Tibial nerve (tissue), 4 donors: ENCODE measurements at regions not wholly inside any gene's neighbourhood (a gene's known extent, or its start where the extent isn't known, plus 50 kb on each side); places are given as distances from the start of the nearest gene placed in this dataset.
A peak's percentile ranks its signal among the peaks of the same experiment; 100 is the strongest.

Source experiments
- DNase-seq, 2 donors: peaks; one replicate each; pipeline ENCODE4 v3.0.0-alpha.2; 2019; ENCODE audit warnings: low spot score in 2 of 2
- H3K27ac ChIP-seq, 4 donors: fragments of 200-600 bp; sonication (generic) in 3 of 4; one replicate each; pipeline ENCODE4 v1.5.1; 2017 to 2019; ENCODE audit warnings: mild to moderate bottlenecking in 1 of 4
- H3K27me3 ChIP-seq, 2 donors: fragments of 200-600 bp; sonication (generic) in 1 of 2; one replicate each; pipeline versions ENCODE4 v1.5.1 to v1.6.0; 2017 to 2019
- H3K36me3 ChIP-seq, 3 donors: fragments of 200-600 bp; sonication (generic); one replicate each; pipeline ENCODE4 v1.5.1; 2018 to 2019
- H3K4me1 ChIP-seq, 4 donors: fragments of 200-600 bp; sonication (generic) in 3 of 4; one replicate each; pipeline ENCODE4 v1.5.1; 2017 to 2019
- H3K4me3 ChIP-seq, 4 donors: fragments of 200-600 bp; sonication (generic) in 3 of 4; one replicate each; pipeline ENCODE4 v1.5.1; 2017 to 2019; ENCODE audit warnings: mild to moderate bottlenecking in 1 of 4, moderate library complexity in 1 of 4
- H3K9me3 ChIP-seq, 4 donors: fragments of 200-600 bp; sonication (generic) in 3 of 4; one replicate each; pipeline ENCODE4 v1.5.1; 2017 to 2019
- CTCF ChIP-seq, 5 experiments: fragments of 200-600 bp in 3 of 5; fragments of 450-650 bp in 2 of 5; sonication (generic) in 3 of 5; IDR thresholded peaks; one replicate each; pipeline ENCODE4 v1.5.1; 2016 to 2019; ENCODE audit warnings: antibody characterized with exemption in 5 of 5, mild to moderate bottlenecking in 3 of 5, moderate library complexity in 2 of 5
- EP300 ChIP-seq, 2 donors: sonication (generic); formaldehyde crosslinking; IDR thresholded peaks; one replicate each; pipeline ENCODE4 v1.6.1; 2017; ENCODE audit warnings: antibody characterized with exemption in 2 of 2, mild to moderate bottlenecking in 1 of 2
- POLR2A ChIP-seq, 2 donors: fragments of 450-650 bp; IDR thresholded peaks; one replicate each; pipeline ENCODE4 v1.6.1; 2017; ENCODE audit warnings: antibody characterized with exemption in 2 of 2, mild to moderate bottlenecking in 2 of 2, moderate library complexity in 2 of 2
- WGBS, 2 donors: methylation state at CpG; one replicate each; pipeline ENCODE4 v1.1.5; 2018; 5-methylcytosine and 5-hydroxymethylcytosine counted together

- TF ChIP-seq CTCF (IDR thresholded peaks at IDR 0.05) (no peak), POLR2A (IDR thresholded peaks at IDR 0.05) (no peak), EP300 (IDR thresholded peaks at IDR 0.05) (no peak)
- Histone ChIP-seq H3K4me1 (no peaks in the 10 kb centered on the region), H3K36me3 (no peaks in the 10 kb centered on the region), H3K27ac (no peak overlapping the region), H3K9me3 (no peaks in the 10 kb centered on the region), H3K27me3 (no peaks in the 10 kb centered on the region), H3K4me3 (no peak overlapping the region)
- 43 to 47% methylated on average over 4 of the region's 4 CpGs for WGBS, 2 donors
- DNase-seq: no peak
Measured at GRCh38 chr13:109568339-109568818, 218.0 kb downstream of the IRS2 start.

- peak in 1 of 5 experiments; percentile 9 for TF ChIP-seq CTCF (IDR thresholded peaks at IDR 0.05)
- TF ChIP-seq EP300 (IDR thresholded peaks at IDR 0.05): no peak
- TF ChIP-seq POLR2A (IDR thresholded peaks at IDR 0.05): no peak
- Histone ChIP-seq H3K27ac (no peak overlapping the region), H3K27me3 (no peaks in the 10 kb centered on the region), H3K9me3 (no peaks in the 10 kb centered on the region), H3K36me3 (no peaks in the 10 kb centered on the region), H3K4me3 (no peak overlapping the region), H3K4me1 (no peaks in the 10 kb centered on the region)
- no peak for DNase-seq
- 31 to 49% methylated on average over 2 of the region's 2 CpGs for WGBS, 2 donors
Measured at GRCh38 chr13:109567315-109567714, 219.1 kb downstream of the IRS2 start.

GRCh38 chr13:109565877-109566276 is 220.5 kb downstream of the IRS2 start:
- H3K27ac ChIP-seq: no peak overlapping the region
- no peaks in the 10 kb centered on the region for H3K27me3 ChIP-seq
- H3K4me3 ChIP-seq: no peak overlapping the region
- 93 to 94% methylated on average over 7 of the region's 7 CpGs for WGBS, 2 donors
- no peaks in the 10 kb centered on the region for H3K9me3 ChIP-seq
- H3K36me3 ChIP-seq: no peaks in the 10 kb centered on the region
- TF ChIP-seq CTCF (IDR thresholded peaks at IDR 0.05) (no peak), POLR2A (IDR thresholded peaks at IDR 0.05) (no peak), EP300 (IDR thresholded peaks at IDR 0.05) (no peak)
- H3K4me1 ChIP-seq: no peaks in the 10 kb centered on the region
- DNase-seq: no peak

GRCh38 chr13:109548374-109548773 is 238.0 kb downstream of the IRS2 start:
- no peaks in the 10 kb centered on the region for H3K36me3 ChIP-seq
- no peak overlapping the region for H3K27ac ChIP-seq
- TF ChIP-seq CTCF (IDR thresholded peaks at IDR 0.05): no peak
- no peak for TF ChIP-seq EP300 (IDR thresholded peaks at IDR 0.05)
- no peak for TF ChIP-seq POLR2A (IDR thresholded peaks at IDR 0.05)
- DNase-seq: no peak
- no peaks in the 10 kb centered on the region for H3K4me1 ChIP-seq
- 45 to 56% methylated on average over 3 of the region's 3 CpGs for WGBS, 2 donors
- no peaks in the 10 kb centered on the region for H3K9me3 ChIP-seq
- no peak overlapping the region for H3K4me3 ChIP-seq
- no peaks in the 10 kb centered on the region for H3K27me3 ChIP-seq

GRCh38 chr13:109547942-109548341 is 238.4 kb downstream of the IRS2 start:
- TF ChIP-seq EP300 (IDR thresholded peaks at IDR 0.05) (no peak), POLR2A (IDR thresholded peaks at IDR 0.05) (no peak), CTCF (IDR thresholded peaks at IDR 0.05) (no peak)
- WGBS, 2 donors: 86 to 92% methylated on average over 5 of the region's 5 CpGs

More at GRCh38 chr13:109547942-109548341, 238.4 kb downstream of the IRS2 start:
- H3K4me3 ChIP-seq: no peak overlapping the region
- H3K27ac ChIP-seq: no peak overlapping the region
- H3K36me3 ChIP-seq: no peaks in the 10 kb centered on the region
- no peaks in the 10 kb centered on the region for H3K27me3 ChIP-seq
- no peaks in the 10 kb centered on the region for H3K9me3 ChIP-seq
- DNase-seq: no peak
- H3K4me1 ChIP-seq: no peaks in the 10 kb centered on the region
